VCaP (cell line): ENCODE measurements at regions not wholly inside any gene's neighbourhood (a gene's known extent, or its start where the extent isn't known, plus 50 kb on each side); places are given as distances from the start of the nearest gene placed in this dataset.

Source experiments
- H3K27ac ChIP-seq: fragments of 450-650 bp; 2 replicates; pipeline ENCODE4 v1.5.1; 2017
- TF ChIP-seq, protein P1 (sequence below): fragments of 450-650 bp; conservative IDR thresholded peaks from 2 replicates; pipeline ENCODE4 v1.5.1; 2017; ENCODE audit warnings: mild to moderate bottlenecking, moderate library complexity

DNA sequence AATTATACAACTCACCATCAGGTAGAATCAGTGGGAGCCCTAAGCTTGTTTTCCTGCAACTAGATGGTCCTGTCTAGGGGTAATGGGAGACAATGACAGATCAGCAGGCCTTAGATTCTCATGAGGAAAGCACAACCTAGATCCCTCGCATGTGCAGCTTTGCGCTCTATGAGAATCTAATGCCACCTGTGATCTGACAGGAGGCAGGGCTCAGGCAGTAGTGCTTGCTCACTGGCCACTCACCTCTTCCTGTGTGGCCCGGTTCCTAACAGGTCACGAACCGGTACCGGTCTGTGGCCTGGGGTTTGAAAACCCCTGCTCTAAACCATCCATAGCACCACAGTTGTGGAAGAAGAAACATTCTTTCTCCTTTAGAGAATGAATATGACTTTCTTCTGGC, 242.8 kb upstream of the CXCR4 start:
- no peak overlapping the region for H3K27ac ChIP-seq
- TF ChIP-seq, protein P1, sequence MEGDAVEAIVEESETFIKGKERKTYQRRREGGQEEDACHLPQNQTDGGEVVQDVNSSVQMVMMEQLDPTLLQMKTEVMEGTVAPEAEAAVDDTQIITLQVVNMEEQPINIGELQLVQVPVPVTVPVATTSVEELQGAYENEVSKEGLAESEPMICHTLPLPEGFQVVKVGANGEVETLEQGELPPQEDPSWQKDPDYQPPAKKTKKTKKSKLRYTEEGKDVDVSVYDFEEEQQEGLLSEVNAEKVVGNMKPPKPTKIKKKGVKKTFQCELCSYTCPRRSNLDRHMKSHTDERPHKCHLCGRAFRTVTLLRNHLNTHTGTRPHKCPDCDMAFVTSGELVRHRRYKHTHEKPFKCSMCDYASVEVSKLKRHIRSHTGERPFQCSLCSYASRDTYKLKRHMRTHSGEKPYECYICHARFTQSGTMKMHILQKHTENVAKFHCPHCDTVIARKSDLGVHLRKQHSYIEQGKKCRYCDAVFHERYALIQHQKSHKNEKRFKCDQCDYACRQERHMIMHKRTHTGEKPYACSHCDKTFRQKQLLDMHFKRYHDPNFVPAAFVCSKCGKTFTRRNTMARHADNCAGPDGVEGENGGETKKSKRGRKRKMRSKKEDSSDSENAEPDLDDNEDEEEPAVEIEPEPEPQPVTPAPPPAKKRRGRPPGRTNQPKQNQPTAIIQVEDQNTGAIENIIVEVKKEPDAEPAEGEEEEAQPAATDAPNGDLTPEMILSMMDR = no peak

DNA sequence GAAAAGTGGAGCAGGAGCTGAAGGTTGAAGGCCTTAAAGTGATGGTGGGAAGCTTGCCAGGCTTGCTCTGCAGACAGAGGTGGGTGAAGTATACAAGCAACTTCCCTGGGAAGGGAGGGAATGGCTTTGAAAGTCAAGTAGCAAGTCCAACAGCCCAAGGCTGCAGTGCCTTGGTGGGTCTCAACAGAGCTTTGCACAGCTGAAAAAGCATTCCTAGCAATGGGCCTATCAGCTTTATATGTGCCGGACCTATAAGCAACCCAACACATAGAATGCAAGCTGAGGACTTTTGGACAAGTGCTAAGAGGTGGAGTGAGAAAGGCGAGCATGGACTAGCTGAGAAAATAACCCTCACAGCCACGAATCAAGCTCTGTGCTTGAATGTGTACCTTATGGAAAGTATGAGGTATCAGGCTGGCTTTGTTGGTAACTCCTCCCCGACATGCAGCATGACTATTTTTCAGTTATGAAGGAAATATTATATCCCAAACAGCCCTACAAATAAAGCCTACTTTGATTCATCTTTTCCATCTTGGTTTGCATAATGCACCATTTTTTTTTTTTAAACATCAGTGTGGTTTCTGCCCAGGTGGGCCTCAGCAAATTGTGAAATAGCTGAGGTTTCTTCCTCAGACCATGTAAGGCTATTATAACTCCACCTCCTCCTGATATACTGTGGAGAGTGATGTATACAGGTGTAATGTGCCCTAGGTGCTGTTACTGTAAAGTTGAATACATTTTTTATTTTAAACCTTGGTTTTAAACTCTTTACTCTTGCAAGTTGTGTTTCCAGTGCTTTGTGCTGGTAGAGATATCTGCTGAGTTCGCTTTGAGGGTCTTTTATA, 241.4 kb upstream of the CXCR4 start:
- no peak overlapping the region for H3K27ac ChIP-seq
- TF ChIP-seq, protein P1 = no peak

DNA sequence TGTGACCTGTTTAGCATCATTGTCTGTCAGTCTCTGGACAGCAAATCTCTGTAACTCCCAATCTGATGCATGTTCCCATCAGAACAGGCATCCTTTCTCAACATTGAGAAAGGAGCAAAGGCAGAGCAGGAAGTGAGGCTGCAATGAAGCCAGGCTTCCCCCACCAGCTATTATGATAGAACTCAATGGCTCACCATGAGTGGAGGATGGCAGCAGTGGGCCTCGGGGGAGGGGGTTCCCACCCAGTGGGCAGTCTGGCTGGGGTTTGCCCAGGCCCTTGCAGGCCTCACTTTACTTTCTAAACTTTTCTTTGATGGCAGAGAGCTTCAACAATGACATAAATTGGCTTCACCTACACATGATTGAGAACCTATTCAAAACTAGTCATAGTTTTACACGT, 240.6 kb upstream of the CXCR4 start:
- H3K27ac ChIP-seq = no peak overlapping the region

DNA sequence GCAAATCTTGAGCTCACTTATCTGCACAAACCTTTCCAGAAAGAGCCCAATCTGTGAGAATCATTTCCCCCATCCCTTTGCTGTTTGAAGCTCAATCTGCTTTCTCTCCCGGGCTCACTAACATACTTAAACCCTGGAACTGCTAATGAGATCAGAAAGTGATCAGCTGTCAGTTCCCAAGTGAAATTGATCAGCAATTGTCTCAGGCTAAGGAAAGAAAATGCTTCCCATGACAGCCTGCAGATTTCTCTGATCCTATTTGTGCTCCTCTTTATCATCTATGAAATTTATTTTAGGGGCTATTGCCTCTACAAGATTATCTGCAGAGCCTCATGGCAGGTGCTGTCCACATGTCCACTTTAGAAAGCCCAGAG, 239.0 kb upstream of the CXCR4 start:
- H3K27ac ChIP-seq = no peak overlapping the region
- TF ChIP-seq, protein P1 = no peak

More for the DNA sequence above, 240.6 kb upstream of the CXCR4 start:
- TF ChIP-seq, protein P1 = no peak

DNA sequence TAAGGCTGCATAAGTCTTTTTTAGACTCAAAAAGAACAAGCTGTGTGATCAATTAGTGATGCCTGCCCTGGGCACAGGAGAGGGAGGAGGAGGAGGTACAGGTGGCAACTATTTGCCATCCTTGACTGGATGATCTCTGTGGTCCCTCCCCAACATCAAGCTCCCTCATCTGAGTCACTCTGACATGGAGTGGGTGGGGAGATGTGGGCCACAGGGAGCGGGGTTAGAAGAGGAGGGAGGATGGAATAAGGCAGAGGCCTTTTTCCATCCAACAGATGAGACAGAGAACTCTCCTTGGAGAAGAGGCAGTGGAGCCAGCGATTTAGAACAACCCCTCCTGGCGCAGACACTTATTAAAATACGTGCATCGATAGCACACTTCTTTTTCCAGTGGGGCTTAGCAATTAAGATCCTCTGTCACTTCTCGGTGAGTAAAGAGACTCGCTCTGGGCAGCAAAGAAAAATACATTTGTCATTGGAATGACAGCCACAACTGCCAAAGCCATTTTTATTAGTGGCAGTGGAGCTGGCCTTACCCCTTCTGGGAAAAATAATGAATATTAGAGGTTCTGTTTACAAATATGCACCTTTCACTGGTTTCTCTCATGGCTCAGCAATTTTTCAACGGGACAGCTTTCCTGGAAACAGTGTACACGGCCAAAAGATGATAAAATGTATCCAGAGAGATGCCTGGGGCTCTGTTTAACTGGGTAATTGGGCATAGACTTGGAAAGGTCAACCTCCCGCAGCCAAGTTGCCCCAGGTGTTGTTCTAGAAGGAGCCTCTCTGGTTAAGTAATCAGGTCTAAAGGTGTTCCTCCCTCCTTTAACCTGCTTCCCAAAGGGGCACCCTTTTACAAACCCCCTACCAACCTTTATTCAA, 238.4 kb upstream of the CXCR4 start:
- TF ChIP-seq, protein P1 = no peak

DNA sequence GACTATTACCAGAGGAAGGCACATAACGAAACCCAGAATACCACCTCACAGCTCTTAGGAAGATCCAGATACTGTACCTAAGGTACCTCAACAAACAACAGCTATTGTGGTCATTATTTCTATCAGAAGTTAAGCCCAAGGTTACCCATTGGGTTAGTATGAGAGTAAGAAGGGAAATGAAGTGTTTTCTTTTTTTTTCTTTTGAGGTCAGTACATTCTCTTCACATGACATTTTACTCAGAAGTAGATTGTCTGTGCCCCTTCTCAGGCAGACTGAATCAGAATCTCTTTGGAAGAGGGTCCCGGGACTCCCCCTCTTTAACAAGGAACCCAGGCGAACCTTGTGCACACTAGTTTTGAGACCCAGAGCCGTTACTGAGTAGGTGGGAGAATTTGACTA, 233.7 kb upstream of the CXCR4 start:
- TF ChIP-seq, protein P1 = no peak
- no peak overlapping the region for H3K27ac ChIP-seq

More for the DNA sequence above, 238.4 kb upstream of the CXCR4 start:
- no peak overlapping the region for H3K27ac ChIP-seq

DNA sequence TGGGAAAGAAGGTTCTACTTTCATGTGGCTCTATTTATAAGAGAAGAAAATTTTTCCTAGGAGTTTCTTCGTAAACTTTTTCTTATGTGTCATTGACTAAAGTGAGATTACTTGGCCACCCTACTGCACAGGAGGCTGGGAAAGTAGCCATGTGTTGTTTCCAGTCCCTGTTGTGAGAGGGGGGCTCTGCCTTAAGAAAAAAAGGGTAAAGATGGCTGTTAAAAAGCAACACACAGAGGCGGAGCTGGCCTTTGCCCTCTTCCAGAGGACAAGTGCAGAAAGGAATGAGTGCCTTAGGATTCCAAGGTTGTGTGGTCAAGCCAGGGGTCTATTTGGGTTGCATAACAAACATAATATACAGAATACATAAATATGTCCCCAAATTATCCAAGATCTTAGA, 230.0 kb upstream of the CXCR4 start:
- TF ChIP-seq, protein P1 = no peak
- no peak overlapping the region for H3K27ac ChIP-seq
